Lung microvascular endothelial cell (primary cell): ENCODE measurements at regions not wholly inside any gene's neighbourhood (a gene's known extent, or its start where the extent isn't known, plus 50 kb on each side); places are given as distances from the start of the nearest gene placed in this dataset.

Experiments
- DNase-seq, 2 donors: peaks; one replicate each; pipeline versions ENCODE4 v3.0.0 to v3.0.0-alpha.2; 2010; ENCODE audit warnings: low read depth in 2 of 2

GRCh38 chr2:212945526-212945925 lies 205.9 kb downstream of the IKZF2 start:
- DNase-seq, result no peak

- no peak for DNase-seq
Observed at GRCh38 chr2:212943351-212943750, 208.1 kb downstream of the IKZF2 start.

GRCh38 chr2:212941361-212941760 lies 210.1 kb downstream of the IKZF2 start:
- DNase-seq, result no peak

DNA sequence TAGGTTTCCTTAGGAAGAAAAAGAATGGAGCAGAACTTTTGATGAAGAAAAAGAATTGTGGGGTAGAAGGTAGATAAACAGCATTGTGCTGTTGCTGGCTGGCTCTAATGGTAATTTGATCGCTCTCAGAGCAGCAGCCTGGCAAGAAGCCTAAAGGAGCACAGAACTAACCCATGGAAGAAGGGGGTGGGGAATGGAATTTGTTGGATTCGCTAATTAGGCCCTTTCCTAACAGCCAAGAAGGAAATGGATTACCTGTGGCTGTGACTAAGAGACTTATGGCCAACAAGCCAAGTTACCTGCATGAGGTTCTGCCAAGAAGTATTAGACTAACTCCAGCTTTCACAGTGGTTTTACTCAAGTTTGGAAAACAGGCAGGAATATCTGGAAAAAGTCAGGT lies 210.6 kb downstream of the IKZF2 start:
- DNase-seq, result peak; percentile 3 to 49

GRCh38 chr2:212939777-212940531 lies 211.5 kb downstream of the IKZF2 start:
- DNase-seq, result no peak

DNA sequence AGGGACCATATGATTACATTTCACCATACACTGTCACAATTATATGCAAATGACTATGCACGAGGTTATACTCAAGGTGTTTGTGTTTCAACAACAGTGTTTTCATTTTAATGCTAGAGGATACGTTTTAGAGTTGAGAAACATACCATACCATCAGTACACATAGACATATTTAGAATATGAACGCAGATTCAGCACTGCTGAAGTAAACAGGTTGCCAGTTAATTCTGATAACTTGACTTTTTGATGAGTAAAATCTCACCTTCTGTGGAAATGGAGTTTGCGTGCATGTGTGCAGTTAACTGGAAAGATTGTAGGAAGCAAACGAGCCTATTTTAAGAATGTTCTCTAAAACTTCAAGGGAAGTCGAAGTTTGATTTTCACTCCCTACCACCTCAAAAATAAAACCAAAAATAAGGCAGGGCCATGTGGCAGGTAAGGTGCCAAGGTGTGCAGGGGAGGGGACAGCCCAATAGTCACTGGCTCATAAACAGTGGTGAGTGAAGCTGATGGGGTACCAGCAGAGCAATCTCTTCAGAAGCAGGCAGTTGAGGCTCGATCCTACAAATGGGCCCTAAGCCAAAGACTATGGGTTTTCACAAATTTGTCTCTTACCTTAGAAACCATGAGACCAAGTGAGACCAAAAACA lies 213.1 kb downstream of the IKZF2 start:
- DNase-seq, result no peak

GRCh38 chr2:212936572-212936971 lies 214.8 kb downstream of the IKZF2 start:
- DNase-seq, result no peak

DNA sequence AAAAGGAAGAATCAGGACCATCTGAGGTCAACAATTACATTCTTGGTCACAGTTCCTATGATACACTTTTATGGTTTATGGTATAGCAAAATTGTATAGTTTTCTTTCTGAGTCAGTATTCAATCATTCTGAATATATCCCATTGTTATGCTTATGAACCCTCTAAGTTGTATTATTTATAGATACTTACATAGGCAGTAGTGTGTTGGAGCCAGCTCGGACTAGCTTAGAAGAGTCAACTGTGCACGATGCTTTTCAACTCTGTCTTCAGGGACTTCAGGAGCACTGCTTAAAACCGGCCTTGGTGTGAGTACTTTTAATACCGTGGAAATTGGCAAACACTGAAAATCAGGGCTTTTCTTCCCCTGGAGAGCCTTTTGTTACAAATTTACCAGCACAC lies 215.7 kb downstream of the IKZF2 start:
- no peak for DNase-seq

DNA sequence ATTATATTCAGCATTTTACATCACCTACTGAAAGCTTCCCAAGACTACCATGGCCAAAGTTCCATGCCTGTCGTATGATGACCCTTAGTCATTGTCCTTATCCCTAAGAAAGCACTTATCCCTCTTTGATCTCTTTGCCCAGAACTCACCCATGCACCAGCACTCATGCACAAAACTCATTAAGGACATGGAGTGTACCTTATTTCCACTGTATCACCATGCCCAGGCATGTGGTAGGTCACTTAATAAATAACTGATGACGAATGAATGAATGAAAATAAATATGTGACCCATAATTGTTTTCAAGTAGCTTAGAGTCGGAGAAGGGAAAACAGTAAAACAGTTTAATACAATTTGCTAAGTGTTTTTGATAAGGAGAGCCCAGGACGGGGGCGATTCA lies 220.1 kb downstream of the IKZF2 start:
- DNase-seq, result no peak

GRCh38 chr2:212930556-212931260 lies 220.7 kb downstream of the IKZF2 start:
- DNase-seq, result no peak

DNA sequence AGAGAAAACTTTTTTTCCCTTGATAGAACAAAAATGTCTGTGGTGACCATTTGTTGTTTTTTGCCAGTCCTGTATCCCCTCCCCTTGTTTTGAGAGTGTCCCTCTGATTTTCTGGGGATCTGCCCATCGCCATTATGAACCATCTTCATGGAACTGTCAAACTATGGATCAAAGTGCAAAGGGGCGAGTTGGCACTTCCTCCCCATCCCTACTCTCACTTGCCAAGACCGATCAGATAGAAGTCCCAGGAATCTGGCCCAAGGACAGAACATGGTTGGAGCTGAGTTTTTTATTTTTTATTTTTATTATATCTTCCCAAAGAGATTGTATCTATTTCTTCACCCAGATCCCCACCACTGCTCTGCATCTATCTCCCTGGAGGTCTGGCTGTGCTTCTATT lies 221.4 kb downstream of the IKZF2 start:
- DNase-seq, result no peak

DNA sequence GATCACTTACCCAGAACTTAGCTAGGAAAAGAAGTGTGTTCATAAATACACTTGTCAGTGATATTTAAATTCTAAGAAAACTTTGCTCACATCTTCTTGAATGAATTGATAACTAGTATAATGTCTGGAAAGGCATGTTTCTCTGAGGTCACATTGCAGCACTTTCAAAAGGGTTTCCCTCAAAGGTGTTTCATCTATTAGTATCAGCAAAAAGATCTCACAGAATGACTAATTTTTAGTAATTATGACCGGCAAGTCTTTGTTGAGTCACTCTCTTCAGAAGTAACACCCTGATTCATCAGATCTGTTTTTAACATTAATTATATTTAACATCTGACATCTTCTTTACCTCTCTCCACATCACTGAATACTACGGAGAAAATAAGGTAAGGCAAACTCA lies 222.3 kb downstream of the IKZF2 start:
- DNase-seq, result no peak

GRCh38 chr2:212928681-212929080 lies 222.7 kb downstream of the IKZF2 start:
- no peak for DNase-seq

DNA sequence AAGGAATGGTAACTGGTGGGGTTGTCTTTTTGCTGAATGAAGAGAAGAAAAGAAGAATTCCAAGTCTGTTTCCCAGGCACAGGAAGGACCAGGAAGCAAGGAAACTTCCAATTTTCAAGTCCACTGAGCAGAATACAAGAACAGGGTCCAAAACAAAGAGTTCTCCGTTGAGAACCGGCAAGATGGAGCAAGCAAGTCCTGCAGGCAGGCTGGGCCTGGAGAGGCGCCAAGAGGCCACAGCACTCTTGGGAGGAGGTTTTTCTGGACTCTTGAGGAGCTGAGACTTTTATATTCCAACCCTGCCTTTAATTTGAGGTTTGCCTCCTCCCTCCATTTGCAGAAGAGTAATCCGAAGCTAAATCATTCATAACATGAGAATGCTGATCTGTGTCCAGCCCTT lies 224.5 kb downstream of the IKZF2 start:
- DNase-seq, result no peak

GRCh38 chr2:212923393-212923792 lies 228.0 kb downstream of the IKZF2 start:
- DNase-seq, result peak in 1 of 2 donors; percentile 86

- no peak for DNase-seq
Observed at GRCh38 chr2:212922701-212923100, 228.7 kb downstream of the IKZF2 start.

- no peak for DNase-seq
Observed at GRCh38 chr2:212921711-212922110, 229.7 kb downstream of the IKZF2 start.

GRCh38 chr2:212921061-212921460 lies 230.4 kb downstream of the IKZF2 start:
- DNase-seq, result peak in 1 of 2 donors; percentile 34

- no peak for DNase-seq
Observed at GRCh38 chr2:212919238-212919637, 232.2 kb downstream of the IKZF2 start.

DNA sequence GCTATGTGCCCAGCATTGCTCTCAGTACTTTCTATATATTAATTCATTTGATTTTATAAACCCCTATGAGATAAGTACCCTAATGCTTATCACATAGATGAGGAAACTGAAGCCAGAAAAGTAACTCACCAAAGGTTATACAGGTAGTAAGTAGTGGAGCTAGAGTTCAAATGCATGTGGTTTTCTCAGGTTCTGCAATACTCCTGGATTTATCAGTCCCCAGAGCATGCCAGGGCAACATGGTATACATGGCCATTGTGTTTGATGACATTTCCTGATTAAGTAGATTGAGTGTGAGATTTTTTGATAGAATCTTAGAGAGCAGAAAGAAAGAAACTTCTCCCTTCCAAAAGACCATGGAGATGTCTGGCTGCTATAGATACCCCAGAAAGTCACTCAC lies 233.1 kb downstream of the IKZF2 start:
- no peak for DNase-seq

DNA sequence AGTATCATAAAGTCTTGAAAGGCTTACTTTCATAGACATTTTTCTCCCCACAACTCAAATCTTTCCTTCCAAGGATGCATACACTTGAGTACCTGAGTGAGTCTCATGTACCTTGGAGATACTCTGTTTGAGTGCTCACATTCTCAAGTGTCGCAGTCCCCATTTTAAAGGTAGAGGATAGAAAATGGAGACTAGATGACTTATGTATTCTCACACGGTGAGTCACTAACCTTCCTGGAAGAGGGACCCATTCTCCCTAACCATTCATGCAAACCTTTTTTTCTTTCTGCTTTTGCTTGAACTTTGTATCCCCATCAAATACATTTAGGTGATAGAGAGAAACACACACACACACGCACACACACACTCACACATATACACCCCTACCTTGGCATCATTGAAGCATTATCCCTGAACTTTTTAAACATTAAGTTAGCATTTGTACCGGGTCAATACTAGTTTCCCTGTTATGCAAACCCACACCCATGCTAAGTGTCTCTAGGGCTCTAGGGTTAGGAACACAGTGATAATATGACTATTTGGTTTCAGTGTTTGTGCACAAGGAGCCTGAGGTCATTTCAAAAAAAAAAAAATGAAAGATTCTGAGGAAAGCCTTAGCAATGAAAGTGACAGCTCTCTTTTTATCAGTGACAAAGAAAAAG lies 236.2 kb downstream of the IKZF2 start:
- DNase-seq, result no peak

DNA sequence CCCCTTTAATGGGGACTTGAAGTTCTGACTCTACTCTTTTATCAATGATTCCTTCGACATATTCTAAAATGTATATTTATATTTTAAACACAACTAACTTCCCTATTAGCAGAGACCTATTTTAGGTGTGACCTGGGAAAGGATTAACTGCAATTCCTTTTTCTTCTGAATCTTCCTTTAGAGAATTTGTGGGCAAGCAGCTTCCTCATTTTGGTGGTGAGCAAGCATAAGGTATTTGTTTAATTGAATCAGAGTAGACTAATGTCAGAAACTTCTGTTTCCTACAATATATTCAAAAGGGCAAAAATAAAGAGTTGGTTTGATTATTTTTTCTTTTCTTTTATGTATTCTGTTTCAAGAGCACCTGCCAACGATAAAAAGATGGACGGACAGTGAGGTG lies 237.0 kb downstream of the IKZF2 start:
- DNase-seq, result no peak
